Gastrocnemius medialis (tissue), 4 donors: ENCODE measurements at regions not wholly inside any gene's neighbourhood (a gene's known extent, or its start where the extent isn't known, plus 50 kb on each side); places are given as distances from the start of the nearest gene placed in this dataset.
"Not testable (repeated sequence)": the region's sequence is repeated elsewhere in the genome, so short reads cannot be mapped to it uniquely, and the experiment has no call there.

ENCODE experiments used
- ATAC-seq, 2 donors: fragments of 150-250 bp; one replicate each; pipeline ENCODE4 v1.9.1; 2016
- DNase-seq, 2 donors: peaks; one replicate each; pipeline ENCODE4 v3.0.0-alpha.2; 2019
- H3K27ac ChIP-seq, 4 donors: fragments of 200-600 bp; sonication (generic); 1 replicate in 1 of 4; 2 replicates in 3 of 4; pipeline ENCODE4 v1.5.1; 2016 to 2018; ENCODE audit warnings: mild to moderate bottlenecking in 2 of 4, moderate library complexity in 1 of 4
- H3K27me3 ChIP-seq, 3 donors: fragments of 200-600 bp; sonication (generic) in 2 of 3; 1 replicate in 1 of 3; 2 replicates in 2 of 3; pipeline versions ENCODE4 v1.5.1 to v1.6.0; 2016 to 2019; ENCODE audit warnings: mild to moderate bottlenecking in 1 of 3, moderate library complexity in 1 of 3
- H3K36me3 ChIP-seq, 2 donors: fragments of 200-600 bp; sonication (generic) in 1 of 2; one replicate each; pipeline ENCODE4 v1.5.1; 2017 to 2018
- H3K4me1 ChIP-seq, 2 donors: fragments of 200-600 bp; sonication (generic) in 1 of 2; one replicate each; pipeline ENCODE4 v1.5.1; 2016 to 2017; ENCODE audit warnings: mild to moderate bottlenecking in 2 of 2
- H3K4me3 ChIP-seq, 4 donors: fragments of 200-600 bp; sonication (generic) in 3 of 4; 1 replicate in 1 of 4; 2 replicates in 3 of 4; pipeline ENCODE4 v1.5.1; 2016 to 2019; ENCODE audit warnings: mild to moderate bottlenecking in 2 of 4
- H3K9me3 ChIP-seq, 3 donors: fragments of 200-600 bp; sonication (generic) in 2 of 3; 1 replicate in 1 of 3; 2 replicates in 2 of 3; pipeline ENCODE4 v1.5.1; 2016 to 2019
- CTCF ChIP-seq, 5 experiments: fragments of 450-650 bp in 3 of 5; fragments of 200-600 bp in 2 of 5; sonication (generic) in 2 of 5; IDR thresholded peaks in 4 of 5; conservative IDR thresholded peaks in 1 of 5; 1 replicate in 4 of 5; 2 replicates in 1 of 5; pipeline ENCODE4 v1.5.1; 2016 to 2019; ENCODE audit warnings: antibody characterized with exemption in 5 of 5, mild to moderate bottlenecking in 3 of 5, moderate library complexity in 3 of 5
- POLR2A ChIP-seq, 2 donors: fragments of 450-650 bp; IDR thresholded peaks; one replicate each; pipeline ENCODE4 v1.6.1; 2017; ENCODE audit warnings: antibody characterized with exemption in 2 of 2, mild to moderate bottlenecking in 2 of 2, moderate library complexity in 2 of 2
- in situ Hi-C, 4 donors: fragments of 200-750 bp; cut with MboI; loops; one replicate each; pipeline versions ENCODE4 v1.15.0 to v1.8.0; 2017; ENCODE audit warnings: low sequenced_read_pairs in 4 of 4
- intact Hi-C: fragments of 100-400 bp; cut with DNase I; formaldehyde crosslinking; loops from one replicate; pipeline ENCODE4 v1.15.1; 2023; ENCODE audit warnings: low total_unique reads

- TF ChIP-seq CTCF (IDR thresholded peaks at IDR 0.05 in 4 of 5, conservative IDR thresholded peaks at IDR 0.05 in 1 of 5), result no peak
- no peak for TF ChIP-seq POLR2A (IDR thresholded peaks at IDR 0.05)
- no peaks in the 10 kb centered on the region for H3K36me3 ChIP-seq
- intact Hi-C loops (no loop called here), in situ Hi-C loops (no loop called here)
- H3K27me3 ChIP-seq, result no peaks in the 10 kb centered on the region
- no peaks in the 10 kb centered on the region for H3K4me1 ChIP-seq
- DNase-seq (no peak), ATAC-seq (no peak)
- H3K9me3 ChIP-seq, result no peaks in the 10 kb centered on the region
- no peak overlapping the region for H3K27ac ChIP-seq
- no peak overlapping the region for H3K4me3 ChIP-seq
Observed at GRCh38 chr5:82470185-82470994, 192.2 kb upstream of the RPS23 start.

- intact Hi-C loops (no loop called here), in situ Hi-C loops (no loop called here)
- H3K27me3 ChIP-seq, result no peaks in the 10 kb centered on the region
- no peaks in the 10 kb centered on the region for H3K36me3 ChIP-seq
- DNase-seq (peak in 1 of 2 donors; percentile 15), ATAC-seq (no peak)
- peak in 1 of 5 experiments; percentile 16 for TF ChIP-seq CTCF (IDR thresholded peaks at IDR 0.05 in 4 of 5, conservative IDR thresholded peaks at IDR 0.05 in 1 of 5)
- TF ChIP-seq POLR2A (IDR thresholded peaks at IDR 0.05), result no peak
- H3K27ac ChIP-seq, result no peak overlapping the region
- no peaks in the 10 kb centered on the region for H3K9me3 ChIP-seq
- no peaks in the 10 kb centered on the region for H3K4me1 ChIP-seq
- no peak overlapping the region for H3K4me3 ChIP-seq
Observed at GRCh38 chr5:82466986-82467561, 188.9 kb upstream of the RPS23 start.

GRCh38 chr5:82465235-82465634, 187.1 kb upstream of the RPS23 start:
- no peak for TF ChIP-seq POLR2A (IDR thresholded peaks at IDR 0.05)
- no peak for TF ChIP-seq CTCF (IDR thresholded peaks at IDR 0.05 in 4 of 5, conservative IDR thresholded peaks at IDR 0.05 in 1 of 5)
- in situ Hi-C loops (no loop called here), intact Hi-C loops (no loop called here)
- H3K4me3 ChIP-seq, result no peak overlapping the region
- DNase-seq (no peak), ATAC-seq (no peak)
- no peaks in the 10 kb centered on the region for H3K36me3 ChIP-seq
- H3K27ac ChIP-seq, result no peak overlapping the region
- H3K4me1 ChIP-seq, result no peaks in the 10 kb centered on the region
- H3K27me3 ChIP-seq, result no peaks in the 10 kb centered on the region
- H3K9me3 ChIP-seq, result no peaks in the 10 kb centered on the region

- Histone ChIP-seq H3K27me3 (no peaks in the 10 kb centered on the region), H3K27ac (no peak overlapping the region), H3K4me1 (no peaks in the 10 kb centered on the region), H3K9me3 (no peaks in the 10 kb centered on the region), H3K4me3 (no peak overlapping the region), H3K36me3 (no peaks in the 10 kb centered on the region)
- DNase-seq (no peak), ATAC-seq (no peak)
- TF ChIP-seq CTCF (IDR thresholded peaks at IDR 0.05 in 4 of 5, conservative IDR thresholded peaks at IDR 0.05 in 1 of 5), result no peak
- no peak for TF ChIP-seq POLR2A (IDR thresholded peaks at IDR 0.05)
- in situ Hi-C loops (no loop called here), intact Hi-C loops (no loop called here)
Observed at GRCh38 chr5:82459626-82460025, 181.5 kb upstream of the RPS23 start.

- in situ Hi-C loops, H3K9me3 ChIP-seq, H3K27ac ChIP-seq, H3K27me3 ChIP-seq, H3K4me1 ChIP-seq, DNase-seq, ATAC-seq, intact Hi-C loops, H3K4me3 ChIP-seq, H3K36me3 ChIP-seq: not testable (repeated sequence)
Observed at GRCh38 chr5:82455317-82455716, 177.2 kb upstream of the RPS23 start.
